HG02938 (cell line): ENCODE measurements at regions not wholly inside any gene's neighbourhood (a gene's known extent, or its start where the extent isn't known, plus 50 kb on each side); places are given as distances from the start of the nearest gene placed in this dataset.
"Not testable (repeated sequence)": the region's sequence is repeated elsewhere in the genome, so short reads cannot be mapped to it uniquely, and the experiment has no call there.

Experiments
- ATAC-seq: cut with Tn5 transposase; IDR thresholded peaks from one replicate; pipeline ENCODE4 v1.9.1; 2021; ENCODE audit warnings: mild to moderate bottlenecking, moderate library complexity; ENCODE audit not compliant: unreplicated experiment

DNA sequence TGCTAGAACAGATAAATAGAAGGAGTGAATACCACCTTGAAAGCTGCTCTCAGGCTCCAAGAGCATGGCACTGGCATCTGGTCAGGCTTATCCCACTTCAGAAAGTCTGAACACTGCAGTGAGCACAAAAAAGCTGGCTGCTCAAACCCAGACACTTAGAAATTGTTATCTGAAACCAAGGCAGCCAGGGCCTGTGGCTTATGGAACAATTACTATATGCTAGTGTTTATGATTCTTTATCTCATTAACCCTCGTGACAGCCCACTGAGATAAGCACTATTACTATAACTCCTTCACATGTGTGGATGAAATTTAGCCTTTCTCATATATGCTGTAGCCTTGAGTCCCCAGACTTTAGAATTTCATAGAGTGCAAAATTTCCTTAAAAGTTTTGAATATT lies 400.2 kb downstream of the RAB38 start:
- no peak for ATAC-seq

DNA sequence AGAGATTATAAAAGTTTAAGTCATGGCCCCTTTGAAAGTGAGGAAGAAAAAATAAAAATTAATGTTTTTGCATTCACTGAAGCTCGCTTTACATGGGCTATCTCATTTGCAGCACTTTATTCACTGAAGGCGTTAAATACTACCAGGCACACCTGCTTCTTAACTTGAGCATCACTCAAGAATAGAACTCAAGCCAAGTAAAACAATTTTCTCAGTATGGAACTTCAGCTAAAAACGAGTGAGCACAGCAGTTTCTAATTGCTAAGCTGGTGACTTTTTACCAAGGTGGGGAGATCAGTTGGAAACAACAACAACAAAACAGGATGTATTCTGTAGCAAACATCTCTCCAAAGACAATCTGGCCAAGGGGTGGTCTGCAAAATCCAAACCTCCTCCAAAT lies 405.6 kb downstream of the RAB38 start:
- no peak for ATAC-seq

DNA sequence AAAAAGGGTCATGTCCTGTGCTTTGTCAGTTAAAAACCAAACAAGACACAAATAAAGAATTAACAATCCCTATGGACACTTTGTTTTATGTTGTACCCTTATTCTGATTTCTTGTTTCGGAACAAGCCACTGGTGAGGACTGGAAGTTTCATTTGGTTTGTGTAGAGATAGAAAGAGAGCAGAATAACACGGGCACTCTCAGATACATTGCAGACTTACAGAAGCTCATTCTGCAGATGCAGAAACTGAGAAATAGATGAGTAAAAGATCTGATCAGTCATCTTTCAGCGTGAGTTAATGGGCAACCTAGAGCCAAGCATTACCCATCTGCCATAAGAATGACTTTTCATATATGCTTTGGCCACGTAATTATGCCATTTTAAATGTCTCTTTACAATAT lies 407.6 kb downstream of the RAB38 start:
- no peak for ATAC-seq

DNA sequence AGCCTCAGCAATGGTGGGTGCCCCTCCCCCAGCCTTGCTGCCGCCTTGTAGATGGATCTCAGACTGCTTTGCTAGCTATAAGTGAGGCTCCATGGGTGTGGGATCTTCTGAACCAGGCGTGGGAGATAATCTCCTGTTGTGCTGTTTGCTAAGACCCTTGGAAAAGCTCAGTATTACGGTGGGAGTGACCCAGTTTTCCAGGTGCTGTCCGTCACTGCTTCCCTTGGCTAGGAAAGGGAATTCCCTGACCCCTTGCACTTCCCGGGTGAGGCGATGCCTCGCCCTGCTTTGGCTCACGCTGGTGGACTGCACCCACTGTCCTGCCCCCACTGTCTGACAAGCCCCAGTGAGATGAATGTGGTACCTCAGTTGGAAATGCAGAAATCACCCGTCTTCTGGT lies 411.2 kb downstream of the RAB38 start:
- not testable (repeated sequence) for ATAC-seq

DNA sequence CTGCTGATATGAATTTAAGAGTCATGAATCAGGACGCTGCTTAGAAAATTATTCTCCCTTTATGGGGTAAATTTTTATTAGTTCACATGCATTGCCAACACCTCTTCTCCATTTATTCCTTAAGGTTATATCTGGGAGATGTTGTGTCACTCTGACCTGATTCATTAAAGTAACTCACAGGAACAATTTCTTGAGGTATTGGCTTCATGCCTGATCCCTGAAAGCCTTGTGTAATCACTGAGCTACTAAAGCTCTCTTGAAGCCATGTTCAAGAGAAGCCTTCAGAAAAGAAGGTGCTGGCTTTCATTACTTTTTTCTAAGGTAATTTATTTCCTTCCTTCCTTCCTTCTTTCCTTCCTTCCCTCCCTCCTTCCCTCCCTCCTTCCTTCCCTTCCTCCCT lies 420.6 kb downstream of the RAB38 start:
- ATAC-seq = no peak

DNA sequence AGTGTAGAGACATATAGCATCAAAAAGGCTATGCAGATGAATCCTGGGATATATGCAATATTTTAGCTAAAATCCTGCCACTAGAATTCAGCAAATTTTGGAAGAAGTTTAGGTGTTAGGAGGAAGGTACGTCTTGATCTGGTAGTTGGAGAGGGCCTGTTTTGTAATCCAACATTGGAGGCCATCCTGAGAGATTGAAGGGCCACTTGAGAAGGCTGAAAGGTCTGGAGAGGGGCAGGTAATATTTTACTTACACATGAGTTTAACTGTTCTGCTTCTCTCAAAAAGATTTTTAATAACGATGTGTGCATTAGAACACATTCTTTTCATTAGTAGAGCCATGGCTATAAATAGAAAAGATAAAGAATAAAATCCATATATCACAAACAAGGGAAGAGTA lies 422.1 kb downstream of the RAB38 start:
- ATAC-seq = no peak

DNA sequence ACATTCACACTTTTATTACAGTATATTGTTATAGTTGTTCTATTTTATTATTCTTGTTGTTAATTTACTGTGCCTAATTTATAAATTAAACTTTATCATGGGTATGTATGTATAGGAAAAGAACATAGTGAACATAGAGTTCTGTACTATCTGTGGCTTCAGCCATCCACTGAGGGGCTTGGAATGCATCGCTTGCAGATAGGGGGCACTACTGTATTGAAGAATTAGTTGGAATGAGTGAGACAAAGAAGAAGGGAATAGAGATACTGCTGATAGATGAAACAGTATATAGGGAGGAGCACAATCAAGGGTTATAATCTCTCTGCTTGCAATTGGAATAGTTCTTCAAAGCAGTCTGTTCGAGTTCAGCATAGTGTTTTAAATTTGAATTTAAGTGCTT lies 432.2 kb downstream of the RAB38 start:
- no peak for ATAC-seq

DNA sequence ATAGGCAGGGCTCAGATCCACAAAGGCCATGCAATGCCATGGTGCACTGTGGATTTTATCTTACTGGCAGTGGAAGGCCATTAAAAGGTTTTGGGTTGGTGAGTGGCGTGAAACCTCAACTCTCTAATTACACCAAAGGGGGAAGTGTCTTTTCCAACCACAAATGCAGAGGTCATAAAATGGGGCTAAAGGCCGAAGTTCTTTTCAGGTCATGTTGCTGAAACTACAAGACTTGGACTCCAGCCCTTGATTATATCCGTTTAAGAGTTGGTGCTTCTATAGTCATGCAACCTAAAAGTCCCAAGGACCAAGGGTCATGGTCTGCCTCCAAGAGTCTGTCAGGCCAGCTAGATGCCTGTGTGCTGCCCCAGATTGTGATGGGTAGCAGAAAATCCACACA lies 434.3 kb downstream of the RAB38 start:
- no peak for ATAC-seq

DNA sequence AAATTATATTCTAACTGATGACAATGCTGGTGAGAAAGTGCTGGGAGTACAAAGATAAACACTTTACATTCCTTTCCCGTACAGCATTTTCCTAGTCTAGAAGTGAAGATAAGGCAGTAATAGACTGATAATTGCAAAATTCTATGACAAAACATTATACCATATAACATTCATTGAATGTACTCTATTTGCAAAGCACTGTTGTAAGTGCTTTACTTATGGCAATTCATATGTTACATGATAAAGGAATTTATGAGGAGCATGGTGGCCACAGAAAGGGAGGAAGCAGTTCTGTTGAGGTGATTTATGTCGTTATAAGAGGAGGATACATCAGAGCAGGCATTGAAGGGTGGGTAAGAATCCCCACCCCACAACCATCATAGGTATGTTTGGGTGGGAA lies 434.8 kb downstream of the RAB38 start:
- no peak for ATAC-seq

DNA sequence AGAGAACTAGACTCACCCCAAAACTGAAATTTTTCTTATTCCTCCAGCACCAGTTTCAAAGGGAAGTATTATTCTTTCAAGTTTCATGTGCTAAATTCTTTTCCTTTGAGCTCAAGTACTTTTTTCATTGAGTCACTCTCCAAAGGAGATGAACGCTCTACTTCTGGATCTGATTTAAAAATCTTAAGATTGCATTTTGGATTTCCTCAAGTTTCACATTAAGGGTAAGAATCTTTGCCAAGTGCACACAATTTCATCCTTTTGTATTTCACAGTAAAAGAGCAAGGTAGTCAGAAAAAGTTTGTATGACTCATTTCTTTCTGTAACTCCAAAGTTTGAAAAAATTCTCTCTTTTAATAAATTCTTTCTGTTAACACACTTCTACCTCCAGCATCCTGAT lies 435.5 kb downstream of the RAB38 start:
- ATAC-seq = no peak

DNA sequence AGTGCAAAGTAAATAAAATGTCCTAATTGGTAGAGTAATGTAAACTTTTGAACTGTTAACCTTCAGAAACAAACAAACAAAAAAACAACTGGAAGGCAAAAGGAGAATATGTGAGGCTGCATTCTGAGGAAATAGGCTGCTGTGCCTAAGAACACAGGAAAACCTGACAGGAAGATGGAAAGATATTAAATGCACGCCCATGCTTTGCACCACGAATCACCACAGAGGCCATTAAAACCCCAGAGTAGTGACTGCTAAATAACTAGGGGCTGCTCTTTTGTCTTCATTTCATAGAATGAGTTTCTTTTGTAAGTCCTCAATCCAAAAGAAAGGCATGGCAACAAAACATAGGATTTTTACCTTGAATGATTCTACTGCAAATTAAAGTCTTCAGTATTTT lies 436.0 kb downstream of the RAB38 start:
- no peak for ATAC-seq

DNA sequence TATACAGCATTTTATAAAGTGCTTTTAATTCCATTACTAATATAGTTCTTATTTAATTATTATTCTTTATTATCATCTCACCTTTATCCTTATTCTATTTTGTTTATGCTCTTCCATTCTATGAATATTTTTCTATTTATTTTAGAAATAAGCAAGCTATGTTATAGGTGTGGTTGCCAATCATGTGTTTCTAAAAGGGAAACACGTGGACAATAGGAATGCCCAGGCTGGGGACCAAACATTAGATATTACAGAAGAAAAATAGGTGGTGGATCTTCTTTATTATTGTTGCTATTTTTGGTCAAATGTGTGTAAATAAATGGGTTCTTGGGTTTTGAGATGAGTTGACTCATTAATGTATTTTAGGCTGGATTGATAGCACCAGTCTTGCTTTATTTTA lies 438.3 kb downstream of the RAB38 start:
- no peak for ATAC-seq

DNA sequence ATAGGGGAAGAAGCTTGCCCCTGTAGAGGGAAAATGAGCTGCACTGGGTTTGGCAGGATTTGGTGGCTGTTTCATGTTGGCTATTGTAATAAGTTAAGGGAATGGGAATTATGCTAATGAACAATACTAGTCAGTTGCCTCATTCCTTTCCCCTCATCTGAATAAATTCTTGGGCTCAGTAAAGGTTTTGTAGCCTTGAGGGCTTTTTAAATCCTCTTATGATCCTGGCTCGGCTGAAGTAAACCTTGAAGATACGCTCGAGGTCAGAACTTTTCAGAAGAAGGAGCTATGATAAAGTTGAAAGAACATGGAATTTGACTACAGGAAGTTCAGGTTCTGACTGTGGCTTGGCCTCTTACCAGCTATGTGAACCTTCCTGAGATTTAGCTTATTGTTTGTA lies 448.7 kb downstream of the RAB38 start:
- no peak for ATAC-seq

DNA sequence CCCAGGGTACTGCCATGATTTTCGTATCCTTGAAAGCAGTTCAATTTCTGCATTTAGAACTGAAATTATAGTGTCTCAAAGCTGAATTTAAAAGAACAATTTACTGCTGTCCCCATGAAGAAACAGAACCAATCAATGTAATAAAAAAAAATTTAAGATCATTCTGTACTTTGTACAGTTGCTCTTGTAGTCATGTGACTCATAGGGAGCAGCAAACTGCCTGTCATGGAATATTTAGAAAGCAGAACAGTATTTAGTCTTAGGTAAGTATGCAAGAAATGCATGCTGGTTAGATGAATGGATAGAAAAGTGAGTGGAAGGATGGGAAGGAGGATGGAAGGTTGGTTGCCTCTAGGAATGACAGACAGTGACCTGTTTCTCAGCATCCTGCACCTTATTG lies 450.9 kb downstream of the RAB38 start:
- ATAC-seq = no peak

DNA sequence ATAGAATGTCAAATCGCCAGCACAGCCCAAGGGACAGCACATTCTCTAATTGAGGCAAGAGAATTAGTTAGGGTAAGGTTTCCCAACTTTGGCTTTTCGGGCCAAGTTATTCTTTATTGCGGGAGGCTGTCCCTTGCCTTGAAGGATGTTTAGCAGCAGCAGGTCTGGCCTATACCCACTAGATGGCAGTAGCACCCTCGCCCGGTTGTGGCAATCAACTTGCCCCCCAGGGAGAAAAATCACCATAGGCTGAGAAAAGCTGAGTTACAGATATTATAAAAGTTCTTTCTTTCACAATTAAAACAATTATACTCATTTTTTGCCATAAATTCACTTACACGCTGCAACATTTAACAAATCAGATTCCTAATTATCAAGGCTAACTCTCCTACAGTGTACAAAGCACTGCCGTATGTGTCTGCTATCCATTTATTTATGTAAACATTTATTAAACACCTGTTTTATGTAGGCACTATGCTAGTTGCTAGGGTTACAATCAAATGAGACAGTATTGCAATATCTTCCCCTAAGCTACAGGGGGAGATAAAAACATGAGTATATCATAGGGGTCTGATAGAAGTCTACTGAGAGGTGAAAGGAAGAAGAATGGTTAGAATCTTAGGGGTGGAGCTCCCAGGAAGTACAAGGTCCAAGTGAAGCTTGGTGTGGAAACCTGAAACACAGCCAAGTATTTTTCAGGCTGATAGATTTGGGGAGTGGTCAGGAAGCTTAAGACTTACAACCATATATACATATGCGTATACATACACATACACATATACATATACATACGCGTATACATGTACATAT lies 452.3 kb downstream of the RAB38 start:
- no peak for ATAC-seq

DNA sequence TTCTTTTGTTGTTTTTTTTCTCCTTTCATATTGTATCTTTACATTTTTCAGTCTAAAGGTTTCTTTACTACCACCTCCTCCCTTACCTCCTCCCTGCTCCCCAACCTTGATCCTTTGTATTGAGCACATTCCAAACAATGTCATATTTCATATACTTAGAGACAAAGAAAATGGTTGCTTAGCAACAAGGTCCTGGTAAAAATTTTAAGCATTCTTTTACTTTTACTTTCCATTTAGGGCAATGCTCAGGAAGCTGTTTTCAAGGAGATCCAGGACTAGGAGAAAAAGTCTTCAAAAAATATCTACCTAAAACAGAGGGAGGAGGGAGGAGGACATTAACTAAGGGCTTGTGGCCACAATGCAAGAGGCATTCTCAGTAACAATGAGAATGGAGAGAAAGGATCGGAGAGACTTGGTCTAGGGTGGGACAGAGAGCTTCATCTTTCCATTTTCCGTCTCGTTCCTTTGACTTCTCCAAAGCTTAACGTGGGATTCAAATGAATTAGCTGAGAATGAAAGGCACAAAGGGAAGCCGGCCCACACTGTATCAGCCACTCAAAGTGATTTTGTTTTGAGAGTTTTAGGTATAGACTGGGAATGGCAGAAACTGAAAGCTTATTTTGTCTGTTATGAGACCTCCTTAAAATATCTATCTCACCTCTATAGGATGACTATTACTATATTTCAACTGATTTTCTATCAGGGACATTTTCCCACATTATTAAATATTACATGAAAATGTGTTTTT lies 455.7 kb downstream of the RAB38 start:
- no peak for ATAC-seq

DNA sequence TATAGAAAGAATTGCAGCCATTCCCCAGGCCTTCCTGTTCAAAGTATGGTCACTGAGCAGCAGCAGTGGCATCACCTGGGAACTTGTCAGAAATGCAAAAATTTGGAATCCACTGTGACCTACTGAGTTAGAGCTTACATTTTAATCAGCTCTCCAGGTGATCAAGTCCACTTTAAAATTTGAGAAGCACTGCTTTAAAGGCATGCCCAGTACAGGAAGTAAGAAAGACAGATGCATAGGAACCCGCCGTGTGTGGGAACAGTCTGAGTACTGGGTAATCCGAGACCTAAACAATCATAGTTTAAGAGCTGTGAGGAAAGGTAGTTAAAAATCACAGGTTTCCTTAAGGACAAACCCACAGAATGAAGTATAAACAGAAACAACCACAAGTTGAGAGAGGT lies 462.4 kb downstream of the RAB38 start:
- ATAC-seq = no peak

DNA sequence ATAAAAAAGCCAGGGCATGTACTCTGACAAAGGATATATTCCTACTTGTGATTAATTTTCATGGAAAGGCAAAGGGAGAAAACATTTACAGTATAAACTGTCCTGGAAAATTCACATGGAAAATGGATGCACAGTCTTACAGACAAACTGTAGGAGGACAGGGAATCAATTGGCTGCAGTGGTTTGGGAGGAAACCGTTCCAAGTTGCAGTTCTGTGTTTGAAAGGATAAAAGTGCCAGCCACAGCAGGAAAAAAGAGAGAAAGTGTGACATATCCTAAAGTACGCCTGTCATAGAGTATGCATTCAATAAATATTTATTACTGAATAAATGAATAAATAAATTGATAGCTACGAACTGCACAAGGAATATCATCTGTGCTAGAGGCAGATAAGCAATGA lies 462.9 kb downstream of the RAB38 start:
- no peak for ATAC-seq

DNA sequence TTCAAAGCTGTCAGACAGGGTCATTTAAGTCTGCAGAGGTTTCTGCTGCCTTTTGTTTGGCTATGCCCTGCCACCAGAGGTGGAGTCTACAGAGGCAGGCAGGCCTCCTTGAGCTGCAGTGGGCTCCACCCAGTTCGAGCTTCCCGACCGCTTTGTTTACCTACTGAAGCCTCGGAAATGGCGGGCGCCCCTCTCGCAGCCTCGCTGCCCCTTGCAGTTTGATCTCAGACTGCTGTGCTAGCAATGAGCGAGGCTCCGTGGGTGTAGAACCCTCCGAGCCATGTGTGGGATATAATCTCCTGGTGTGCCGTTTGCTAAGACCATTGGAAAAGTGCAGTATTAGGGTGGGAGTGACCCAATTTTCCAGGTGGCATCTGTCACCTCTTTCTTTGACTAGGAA lies 471.7 kb downstream of the RAB38 start:
- ATAC-seq = not testable (repeated sequence)

DNA sequence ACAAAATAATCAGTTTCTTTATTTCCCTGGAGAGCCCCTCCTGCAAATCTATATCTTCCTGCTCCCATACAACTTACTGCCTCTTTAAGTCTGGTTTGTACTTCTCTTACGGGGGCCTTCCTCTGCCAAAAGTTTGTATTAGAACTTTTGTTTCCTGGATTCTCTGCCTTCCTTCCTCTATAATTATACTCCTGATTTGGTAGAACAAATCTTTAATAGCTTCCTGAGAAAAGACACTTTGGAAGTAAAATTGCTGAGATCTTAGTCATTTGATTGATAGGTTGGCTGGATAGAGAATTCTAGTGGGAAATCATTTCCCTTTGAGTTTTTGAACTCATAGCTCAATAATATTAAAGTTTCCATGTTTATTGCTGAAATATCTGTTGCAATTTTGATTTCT lies 499.2 kb downstream of the RAB38 start:
- ATAC-seq = no peak

DNA sequence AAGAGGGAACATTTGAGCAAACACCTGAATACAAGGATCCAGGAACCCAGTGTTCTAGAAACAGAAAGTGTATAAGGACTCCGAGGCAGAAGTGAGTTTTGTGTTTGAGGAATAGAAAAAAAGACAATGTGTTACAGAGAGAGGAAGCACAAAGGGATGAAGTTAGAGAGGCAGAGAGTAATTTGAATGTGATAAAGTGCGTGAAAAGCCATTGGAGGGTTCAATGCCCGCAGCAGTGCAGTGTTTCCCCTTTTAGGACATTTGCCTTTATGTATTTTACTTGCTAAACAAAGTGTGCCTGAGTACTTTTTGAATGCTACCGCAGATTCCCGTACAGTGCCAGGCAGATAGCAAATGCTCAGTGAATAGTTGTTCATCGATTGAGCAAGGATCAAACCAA lies 508.5 kb downstream of the RAB38 start:
- no peak for ATAC-seq

DNA sequence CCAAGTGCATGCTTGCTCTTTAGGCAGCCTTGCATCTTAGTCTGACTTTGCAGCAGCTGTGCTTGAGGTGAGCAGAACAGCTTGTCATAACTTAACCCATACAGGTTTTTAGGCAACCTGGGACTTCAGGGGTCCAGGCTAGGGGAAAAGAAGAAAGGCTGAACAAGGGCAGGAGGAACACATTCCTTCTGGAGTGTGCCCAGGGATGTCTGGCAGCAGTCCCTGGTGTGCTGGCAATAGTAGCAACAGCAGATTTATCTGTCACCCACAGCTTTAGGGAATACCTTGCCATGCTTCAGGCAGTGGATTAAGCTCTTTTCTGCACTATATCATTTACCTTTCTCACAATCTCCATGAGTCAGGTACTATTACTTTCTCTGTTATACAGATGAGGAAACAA lies 513.0 kb downstream of the RAB38 start:
- no peak for ATAC-seq
